ENCODE measurements at regions not wholly inside any gene's neighbourhood (a gene's known extent, or its start where the extent isn't known, plus 50 kb on each side); places are given as distances from the start of the nearest gene placed in this dataset.

GRCh38 chr2:176804392-176804791 is 408.2 kb upstream of the HNRNPA3 start:
- Histone ChIP-seq H3K4me2 (no peak overlapping the region), H3K27me3 (no peaks in the 10 kb centered on the region), H3K4me3 (no peak overlapping the region), H3K27ac (no peak overlapping the region), H3K4me1 (no peaks in the 10 kb centered on the region), H3K9ac (no peak overlapping the region), H3K9me3 (replicated peaks in 1 of 11) (no peaks in the 10 kb centered on the region), H4K20me1 (no peaks in the 10 kb centered on the region), H3K36me3 (no peaks in the 10 kb centered on the region)
- TF ChIP-seq Cebpa-rat (IDR thresholded peaks at IDR 0.05), result no peak

- no peaks in the 10 kb centered on the region for H3K36me3 ChIP-seq
- H3K27me3 ChIP-seq, result no peaks in the 10 kb centered on the region
- no peak overlapping the region for H3K9ac ChIP-seq
- no peak overlapping the region for H3K4me3 ChIP-seq
- no peak overlapping the region for H3K4me2 ChIP-seq
- no peaks in the 10 kb centered on the region for H3K4me1 ChIP-seq
- no peaks in the 10 kb centered on the region for H3K9me3 ChIP-seq (replicated peaks in 1 of 11)
- H3K27ac ChIP-seq, result no peak overlapping the region
- no peak for TF ChIP-seq Cebpa-rat (IDR thresholded peaks at IDR 0.05)
- no peaks in the 10 kb centered on the region for H4K20me1 ChIP-seq
These were observed 407.2 kb upstream of the HNRNPA3 start for GRCh38 chr2:176805345-176805744.

GRCh38 chr2:176812246-176812775 is 400.3 kb upstream of the HNRNPA3 start:
- H3K9me3 ChIP-seq (replicated peaks in 1 of 11), result no peaks in the 10 kb centered on the region
- no peaks in the 10 kb centered on the region for H3K36me3 ChIP-seq
- no peak overlapping the region for H3K4me3 ChIP-seq
- H3K27me3 ChIP-seq, result no peaks in the 10 kb centered on the region
- TF ChIP-seq Cebpa-rat (IDR thresholded peaks at IDR 0.05), result no peak
- no peaks in the 10 kb centered on the region for H4K20me1 ChIP-seq
- H3K4me1 ChIP-seq, result no peaks in the 10 kb centered on the region
- no peak overlapping the region for H3K4me2 ChIP-seq
- no peak overlapping the region for H3K9ac ChIP-seq
- no peak overlapping the region for H3K27ac ChIP-seq

GRCh38 chr2:176813156-176813555 is 399.4 kb upstream of the HNRNPA3 start:
- H3K4me2 ChIP-seq, result no peak overlapping the region
- no peaks in the 10 kb centered on the region for H4K20me1 ChIP-seq
- no peak overlapping the region for H3K9ac ChIP-seq
- no peaks in the 10 kb centered on the region for H3K27me3 ChIP-seq
- H3K27ac ChIP-seq, result no peak overlapping the region
- no peaks in the 10 kb centered on the region for H3K4me1 ChIP-seq
- H3K36me3 ChIP-seq, result no peaks in the 10 kb centered on the region
- no peak for TF ChIP-seq Cebpa-rat (IDR thresholded peaks at IDR 0.05)
- H3K9me3 ChIP-seq (replicated peaks in 1 of 11), result no peaks in the 10 kb centered on the region
- H3K4me3 ChIP-seq, result no peak overlapping the region

GRCh38 chr2:176813621-176814049 is 399.0 kb upstream of the HNRNPA3 start:
- H3K27ac ChIP-seq, result no peak overlapping the region
- no peaks in the 10 kb centered on the region for H3K4me1 ChIP-seq
- no peaks in the 10 kb centered on the region for H4K20me1 ChIP-seq
- H3K4me2 ChIP-seq, result no peak overlapping the region
- H3K27me3 ChIP-seq, result no peaks in the 10 kb centered on the region
- no peaks in the 10 kb centered on the region for H3K36me3 ChIP-seq
- H3K9ac ChIP-seq, result no peak overlapping the region
- H3K4me3 ChIP-seq, result no peak overlapping the region
- no peak for TF ChIP-seq Cebpa-rat (IDR thresholded peaks at IDR 0.05)
- no peaks in the 10 kb centered on the region for H3K9me3 ChIP-seq (replicated peaks in 1 of 11)

- no peak overlapping the region for H3K27ac ChIP-seq
- H3K4me3 ChIP-seq, result no peak overlapping the region
- no peaks in the 10 kb centered on the region for H3K27me3 ChIP-seq
- no peak overlapping the region for H3K4me2 ChIP-seq
- H3K4me1 ChIP-seq, result no peaks in the 10 kb centered on the region
- H3K9me3 ChIP-seq (replicated peaks in 1 of 11), result no peaks in the 10 kb centered on the region
- H3K9ac ChIP-seq, result no peak overlapping the region
- H3K36me3 ChIP-seq, result no peaks in the 10 kb centered on the region
- TF ChIP-seq Cebpa-rat (IDR thresholded peaks at IDR 0.05), result no peak
- H4K20me1 ChIP-seq, result no peaks in the 10 kb centered on the region
These were observed 398.3 kb upstream of the HNRNPA3 start for GRCh38 chr2:176814274-176814673.

- H4K20me1 ChIP-seq, result no peaks in the 10 kb centered on the region
- H3K4me2 ChIP-seq, result no peak overlapping the region
These were observed 397.7 kb upstream of the HNRNPA3 start for GRCh38 chr2:176814740-176815367.

GRCh38 chr2:176817061-176817565 is 395.5 kb upstream of the HNRNPA3 start:
- Histone ChIP-seq H3K4me3 (no peak overlapping the region), H3K36me3 (no peaks in the 10 kb centered on the region), H3K4me1 (no peaks in the 10 kb centered on the region), H3K4me2 (no peak overlapping the region), H3K9ac (no peak overlapping the region), H3K27ac (no peak overlapping the region), H3K9me3 (replicated peaks in 1 of 11) (no peaks in the 10 kb centered on the region), H4K20me1 (no peaks in the 10 kb centered on the region), H3K27me3 (no peaks in the 10 kb centered on the region)
- no peak for TF ChIP-seq Cebpa-rat (IDR thresholded peaks at IDR 0.05)

More at GRCh38 chr2:176814740-176815367, 397.7 kb upstream of the HNRNPA3 start:
- H3K4me3 ChIP-seq, result no peak overlapping the region
- no peak overlapping the region for H3K9ac ChIP-seq
- H3K27me3 ChIP-seq, result no peaks in the 10 kb centered on the region
- no peak for TF ChIP-seq Cebpa-rat (IDR thresholded peaks at IDR 0.05)
- no peaks in the 10 kb centered on the region for H3K9me3 ChIP-seq (replicated peaks in 1 of 11)
- H3K4me1 ChIP-seq, result no peaks in the 10 kb centered on the region
- H3K36me3 ChIP-seq, result no peaks in the 10 kb centered on the region
- H3K27ac ChIP-seq, result no peak overlapping the region

GRCh38 chr2:176818076-176818475 is 394.5 kb upstream of the HNRNPA3 start:
- no peak overlapping the region for H3K4me2 ChIP-seq

GRCh38 chr2:176818617-176819016 is 394.0 kb upstream of the HNRNPA3 start:
- no peaks in the 10 kb centered on the region for H4K20me1 ChIP-seq
- H3K27ac ChIP-seq, result no peak overlapping the region
- no peak overlapping the region for H3K9ac ChIP-seq
- no peak overlapping the region for H3K4me2 ChIP-seq
- H3K36me3 ChIP-seq, result no peaks in the 10 kb centered on the region
- H3K4me3 ChIP-seq, result no peak overlapping the region
- no peaks in the 10 kb centered on the region for H3K4me1 ChIP-seq
- no peaks in the 10 kb centered on the region for H3K27me3 ChIP-seq
- no peak for TF ChIP-seq Cebpa-rat (IDR thresholded peaks at IDR 0.05)
- no peaks in the 10 kb centered on the region for H3K9me3 ChIP-seq (replicated peaks in 1 of 11)

More at GRCh38 chr2:176818076-176818475, 394.5 kb upstream of the HNRNPA3 start:
- H3K4me3 ChIP-seq, result no peak overlapping the region
- no peak overlapping the region for H3K27ac ChIP-seq
- no peak for TF ChIP-seq Cebpa-rat (IDR thresholded peaks at IDR 0.05)
- H3K4me1 ChIP-seq, result no peaks in the 10 kb centered on the region
- H4K20me1 ChIP-seq, result no peaks in the 10 kb centered on the region
- no peak overlapping the region for H3K9ac ChIP-seq
- no peaks in the 10 kb centered on the region for H3K27me3 ChIP-seq
- no peaks in the 10 kb centered on the region for H3K36me3 ChIP-seq
- no peaks in the 10 kb centered on the region for H3K9me3 ChIP-seq (replicated peaks in 1 of 11)
